ENCODE measurements at regions not wholly inside any gene's neighbourhood (a gene's known extent, or its start where the extent isn't known, plus 50 kb on each side); places are given as distances from the start of the nearest gene placed in this dataset.

GRCh38 chr2:221997683-221998082 is 301.1 kb downstream of the PAX3 start:
- no peak for TF ChIP-seq CTCF (conservative IDR thresholded peaks at IDR 0.05; ENCODE audit: low read depth, low read length)
- no peak for TF ChIP-seq EZH2phosphoT487 (IDR thresholded peaks at IDR 0.05; ENCODE audit: borderline replicate concordance, low read length)
